HG02870 (cell line): ENCODE measurements at regions not wholly inside any gene's neighbourhood (a gene's known extent, or its start where the extent isn't known, plus 50 kb on each side); places are given as distances from the start of the nearest gene placed in this dataset.

ENCODE experiments used
- ATAC-seq: cut with Tn5 transposase; IDR thresholded peaks from one replicate; pipeline ENCODE4 v1.9.1; 2021; ENCODE audit warnings: mild to moderate bottlenecking, moderate library complexity; ENCODE audit not compliant: unreplicated experiment

GRCh38 chr1:59107916-59108315 lies 189.0 kb upstream of the FGGY start:
- ATAC-seq = no peak

- ATAC-seq = no peak
These were observed 188.2 kb upstream of the FGGY start for GRCh38 chr1:59108481-59109317.

- no peak for ATAC-seq
These were observed 186.6 kb upstream of the FGGY start for GRCh38 chr1:59110271-59110670.

GRCh38 chr1:59113876-59114457 lies 182.9 kb upstream of the FGGY start:
- no peak for ATAC-seq

- ATAC-seq = no peak
These were observed 181.0 kb upstream of the FGGY start for GRCh38 chr1:59115865-59116264.

GRCh38 chr1:59116920-59117542 lies 179.9 kb upstream of the FGGY start:
- ATAC-seq = no peak

GRCh38 chr1:59122527-59122926 lies 174.4 kb upstream of the FGGY start:
- ATAC-seq = no peak

GRCh38 chr1:59123081-59123681 lies 173.7 kb upstream of the FGGY start:
- ATAC-seq = no peak

GRCh38 chr1:59124166-59124565 lies 172.7 kb upstream of the FGGY start:
- ATAC-seq = no peak

- no peak for ATAC-seq
These were observed 171.7 kb upstream of the FGGY start for GRCh38 chr1:59125154-59125553.

GRCh38 chr1:59125676-59126320 lies 171.1 kb upstream of the FGGY start:
- no peak for ATAC-seq

GRCh38 chr1:59126366-59126765 lies 170.5 kb upstream of the FGGY start:
- no peak for ATAC-seq

GRCh38 chr1:59128239-59128736 lies 168.6 kb upstream of the FGGY start:
- no peak for ATAC-seq

GRCh38 chr1:59128784-59129227 lies 168.1 kb upstream of the FGGY start:
- ATAC-seq = no peak

- ATAC-seq = no peak
These were observed 164.6 kb upstream of the FGGY start for GRCh38 chr1:59132295-59132694.

GRCh38 chr1:59133997-59134396 lies 162.9 kb upstream of the FGGY start:
- ATAC-seq = no peak

- ATAC-seq = no peak
These were observed 161.1 kb upstream of the FGGY start for GRCh38 chr1:59135761-59136255.

- no peak for ATAC-seq
These were observed 160.2 kb upstream of the FGGY start for GRCh38 chr1:59136541-59137275.

- ATAC-seq = no peak
These were observed 159.6 kb upstream of the FGGY start for GRCh38 chr1:59137276-59137615.

- no peak for ATAC-seq
These were observed 158.9 kb upstream of the FGGY start for GRCh38 chr1:59137968-59138367.
